NT2/D1 (cell line): ENCODE measurements at regions not wholly inside any gene's neighbourhood (a gene's known extent, or its start where the extent isn't known, plus 50 kb on each side); places are given as distances from the start of the nearest gene placed in this dataset.
"Not testable (repeated sequence)": the region's sequence is repeated elsewhere in the genome, so short reads cannot be mapped to it uniquely, and the experiment has no call there.

ENCODE experiments used
- DNase-seq: peaks from one replicate; pipeline ENCODE4 v3.0.0-alpha.2; 2011; ENCODE audit warnings: low read depth, low spot score
- H3K27me3 ChIP-seq: 2 replicates; pipeline ENCODE4 v1.6.0; 2011; ENCODE audit warnings: mild to moderate bottlenecking; ENCODE audit not compliant: insufficient read length, insufficient read depth
- H3K36me3 ChIP-seq: 2 replicates; pipeline ENCODE4 v1.6.1; 2011; ENCODE audit warnings: mild to moderate bottlenecking, low read length, mixed read lengths; ENCODE audit not compliant: insufficient read depth, insufficient read length
- H3K4me1 ChIP-seq: 2 replicates; pipeline ENCODE4 v1.5.1; 2011; ENCODE audit not compliant: insufficient read depth, insufficient read length
- H3K4me3 ChIP-seq: 2 replicates; pipeline ENCODE4 v1.5.1; 2011; ENCODE audit warnings: low read depth; ENCODE audit not compliant: insufficient read length
- H3K9ac ChIP-seq: 2 replicates; pipeline ENCODE4 v1.6.0; 2011; ENCODE audit warnings: low read depth; ENCODE audit not compliant: insufficient read length
- H3K9me3 ChIP-seq: 2 replicates; pipeline ENCODE4 v1.5.1; 2011; ENCODE audit warnings: mild to moderate bottlenecking, low read length; ENCODE audit not compliant: insufficient read depth
- SUZ12 ChIP-seq: IDR thresholded peaks from 2 replicates; pipeline ENCODE4 v1.6.1; 2011; ENCODE audit not compliant: insufficient read length, insufficient read depth; ENCODE audit errors: extremely low read depth
- YY1 ChIP-seq: IDR thresholded peaks from 2 replicates; pipeline ENCODE4 v1.6.1; 2011; ENCODE audit not compliant: insufficient read length, insufficient read depth
- ZNF274 ChIP-seq: IDR thresholded peaks from 2 replicates; pipeline ENCODE4 v1.6.1; 2011; ENCODE audit warnings: mild to moderate bottlenecking, low read depth, low read length

DNA sequence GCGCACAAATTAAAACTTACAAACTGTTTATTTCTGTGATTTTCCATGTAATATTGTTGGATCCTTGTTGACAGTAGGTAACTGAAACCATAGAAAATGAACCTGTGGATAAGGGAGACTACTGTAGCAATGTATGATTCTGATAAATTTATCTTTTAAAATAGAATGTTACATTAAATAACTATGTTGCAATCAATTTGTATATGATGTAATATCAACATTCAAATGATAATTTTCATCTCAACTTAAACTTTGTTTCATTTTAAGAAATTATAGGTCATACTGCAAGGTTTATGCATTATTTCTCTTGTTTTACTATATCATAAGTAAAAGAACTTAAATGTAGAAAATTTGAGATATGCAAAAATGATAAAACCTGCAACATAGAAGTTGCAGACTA is 718.0 kb upstream of the MBL2 start:
- no peaks in the 10 kb centered on the region for H3K4me1 ChIP-seq
- H3K9me3 ChIP-seq: peaks cover 15% of the 10 kb centered on the region; the same call in 1 of the 2 replicates
- H3K4me3 ChIP-seq: no peak overlapping the region
- H3K36me3 ChIP-seq: no peaks in the 10 kb centered on the region
- TF ChIP-seq ZNF274 (no peak), SUZ12 (no peak), YY1 (no peak)
- no peak for DNase-seq
- H3K27me3 ChIP-seq: no peaks in the 10 kb centered on the region
- no peak overlapping the region for H3K9ac ChIP-seq

DNA sequence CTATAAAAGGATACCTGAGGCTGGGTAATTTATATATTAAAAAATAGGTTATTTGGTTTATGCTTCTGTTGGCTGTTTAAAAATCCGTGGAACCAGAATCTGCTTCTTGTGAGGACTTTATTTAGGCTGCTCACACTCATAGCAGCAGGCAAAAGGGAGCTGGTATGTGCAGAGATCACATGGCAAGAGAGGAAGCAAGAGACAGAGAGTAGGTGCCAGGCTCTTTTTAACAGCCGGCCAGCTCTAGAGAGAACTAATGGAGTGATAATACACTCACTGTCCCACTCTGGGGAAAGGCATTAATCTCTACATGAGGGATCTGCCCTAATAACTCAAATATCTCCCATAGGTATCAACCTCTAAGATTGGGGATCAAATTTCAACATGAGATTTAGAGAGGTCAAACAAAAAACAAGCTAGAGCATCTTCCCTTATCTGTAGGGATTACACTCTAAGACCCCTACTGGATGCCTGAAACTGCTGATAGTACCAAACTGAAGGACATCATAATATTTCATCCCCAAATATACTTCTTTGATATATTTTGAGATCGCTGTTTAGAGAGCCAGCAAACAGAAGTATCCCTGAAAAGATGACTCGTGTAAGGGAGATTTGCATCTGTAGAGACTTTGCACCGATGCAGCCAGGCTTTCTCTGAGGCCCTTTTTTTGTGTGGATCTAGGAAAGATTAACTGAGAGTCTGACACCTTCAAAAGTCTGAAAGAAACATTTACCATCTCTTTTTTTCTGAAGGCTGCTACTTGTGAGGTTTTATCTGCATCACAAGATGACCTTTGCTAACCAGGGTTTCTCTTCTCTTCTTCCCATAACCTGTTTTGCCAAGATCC is 717.0 kb upstream of the MBL2 start:
- H3K9ac ChIP-seq: no peak overlapping the region
- TF ChIP-seq SUZ12 (no peak), ZNF274 (no peak), YY1 (no peak)
- H3K27me3 ChIP-seq: no peaks in the 10 kb centered on the region
- no peaks in the 10 kb centered on the region for H3K4me1 ChIP-seq
- DNase-seq: no peak
- peaks cover 25% of the 10 kb centered on the region for H3K9me3 ChIP-seq
- H3K4me3 ChIP-seq: no peak overlapping the region
- H3K36me3 ChIP-seq: no peaks in the 10 kb centered on the region

DNA sequence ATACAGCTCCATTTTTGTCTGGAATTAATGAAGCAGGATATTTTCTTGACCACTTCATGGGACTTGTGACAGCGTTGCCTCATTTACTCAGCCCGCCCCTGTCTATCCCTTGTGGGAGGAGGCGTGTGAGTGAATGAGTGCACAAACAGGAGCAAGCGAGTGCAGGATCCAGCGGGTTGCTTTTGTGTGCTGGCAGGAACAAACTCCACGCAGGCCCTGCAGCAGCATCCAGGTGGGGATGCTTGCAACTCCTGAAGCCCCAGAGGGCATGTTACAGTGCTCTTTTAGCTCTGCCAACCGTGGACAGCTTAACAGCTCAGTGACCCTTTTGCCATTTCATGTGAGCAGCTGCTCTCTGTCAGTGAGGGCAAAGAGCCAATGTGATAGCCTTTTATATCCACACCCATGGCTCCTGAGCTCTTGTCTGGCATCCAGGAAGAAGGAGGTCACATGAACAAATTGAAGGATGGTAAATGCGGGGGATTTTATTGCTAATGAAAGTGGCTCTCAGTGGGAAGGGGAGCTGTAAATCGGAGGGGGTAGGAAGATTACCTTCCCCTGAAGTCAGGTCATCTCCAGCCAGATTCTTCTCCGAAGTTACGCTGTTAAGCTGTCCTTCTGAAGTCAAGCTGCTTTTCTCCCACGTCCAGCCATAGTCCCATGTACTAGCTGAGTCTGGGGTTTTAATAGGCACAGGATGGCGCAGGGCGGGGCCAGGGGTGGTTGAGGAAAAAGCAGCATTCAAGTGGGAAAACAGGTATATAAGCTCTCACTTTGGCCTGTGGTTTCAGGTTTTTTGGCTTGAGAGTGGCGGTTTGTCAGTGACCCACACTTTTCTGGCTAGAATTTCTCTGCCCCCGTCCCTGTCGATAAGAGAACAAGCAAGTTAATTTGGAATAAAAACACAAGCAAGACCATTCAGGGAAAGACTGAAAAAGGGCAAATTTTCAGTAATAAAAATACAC is 714.7 kb upstream of the MBL2 start:
- no peak for TF ChIP-seq ZNF274
- TF ChIP-seq YY1: no peak
- TF ChIP-seq SUZ12: no peak
- H3K36me3 ChIP-seq: no peaks in the 10 kb centered on the region
- DNase-seq: no peak
- H3K4me3 ChIP-seq: no peak overlapping the region
- peaks cover 27% of the 10 kb centered on the region for H3K9me3 ChIP-seq
- no peak overlapping the region for H3K9ac ChIP-seq
- no peaks in the 10 kb centered on the region for H3K4me1 ChIP-seq
- H3K27me3 ChIP-seq: no peaks in the 10 kb centered on the region

DNA sequence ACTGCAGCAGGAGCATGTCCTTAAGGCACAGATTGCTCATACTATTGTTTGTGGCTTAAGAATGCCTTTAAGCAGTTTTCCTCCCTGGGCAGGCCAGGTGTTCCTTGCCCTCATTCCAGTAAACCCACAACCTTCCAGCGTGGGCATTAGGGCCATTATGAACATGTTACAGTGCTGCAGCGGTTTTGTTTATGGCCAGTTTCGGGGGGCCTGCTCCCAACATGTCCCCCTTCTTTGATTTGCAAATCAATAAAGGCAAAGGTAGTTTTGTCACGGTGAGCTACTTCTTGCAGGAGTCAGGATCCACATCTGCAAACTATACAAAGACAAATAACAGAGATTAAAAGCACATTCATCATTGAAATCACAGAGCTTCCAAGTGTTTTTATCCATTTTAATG is 712.8 kb upstream of the MBL2 start:
- H3K4me1 ChIP-seq, DNase-seq, H3K36me3 ChIP-seq, H3K4me3 ChIP-seq, H3K9ac ChIP-seq, H3K27me3 ChIP-seq: not testable (repeated sequence)
- peaks cover 27% of the 10 kb centered on the region for H3K9me3 ChIP-seq

DNA sequence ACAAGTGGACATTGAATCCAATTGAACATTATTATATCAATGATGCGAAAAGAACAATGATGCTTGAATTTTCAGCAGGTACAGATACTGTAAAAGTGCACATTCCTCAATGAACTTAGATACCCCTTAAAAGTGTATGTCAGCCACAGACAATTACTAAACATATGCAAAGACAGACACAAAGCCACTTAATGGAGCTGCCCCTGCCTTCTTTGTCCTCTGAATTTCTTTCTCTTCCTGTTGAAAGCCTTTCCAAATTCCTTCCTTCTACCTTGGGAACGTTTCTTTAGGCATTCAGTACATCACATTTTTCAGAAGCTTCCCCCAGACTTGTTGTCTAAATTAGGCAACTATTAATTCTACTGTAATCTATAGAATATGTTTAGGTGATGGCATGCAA is 706.8 kb upstream of the MBL2 start:
- peak; percentile 59 for DNase-seq
- TF ChIP-seq YY1: no peak
- no peak for TF ChIP-seq ZNF274
- TF ChIP-seq SUZ12: no peak
- no peak overlapping the region for H3K4me3 ChIP-seq

DNA sequence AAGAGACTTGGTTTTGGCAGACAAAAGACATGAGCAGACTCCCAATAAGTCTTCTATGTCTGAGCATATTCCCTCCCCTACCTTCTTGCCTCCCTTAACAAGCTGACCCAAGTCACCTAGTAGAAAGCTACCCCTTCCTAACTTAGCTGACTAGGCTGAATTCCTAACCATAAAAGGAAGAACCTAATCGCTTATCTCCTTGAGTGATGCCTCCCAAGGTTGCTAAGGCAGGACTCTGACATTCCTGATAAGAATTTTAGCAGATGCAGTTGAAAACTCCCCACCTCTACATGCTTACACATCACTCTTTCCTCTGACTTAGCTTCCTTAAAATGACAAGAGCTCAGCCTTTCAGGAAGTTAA is 704.7 kb upstream of the MBL2 start:
- no peak for DNase-seq
- no peak for TF ChIP-seq ZNF274
- Histone ChIP-seq H3K27me3 (no peaks in the 10 kb centered on the region), H3K9me3 (peaks cover 19% of the 10 kb centered on the region), H3K4me3 (no peak overlapping the region), H3K4me1 (no peaks in the 10 kb centered on the region), H3K9ac (no peak overlapping the region), H3K36me3 (no peaks in the 10 kb centered on the region)

More for the DNA sequence above, 706.8 kb upstream of the MBL2 start:
- no peak overlapping the region for H3K9ac ChIP-seq
- H3K36me3 ChIP-seq: no peaks in the 10 kb centered on the region
- no peaks in the 10 kb centered on the region for H3K27me3 ChIP-seq
- no peaks in the 10 kb centered on the region for H3K4me1 ChIP-seq
- peaks cover 19% of the 10 kb centered on the region for H3K9me3 ChIP-seq

DNA sequence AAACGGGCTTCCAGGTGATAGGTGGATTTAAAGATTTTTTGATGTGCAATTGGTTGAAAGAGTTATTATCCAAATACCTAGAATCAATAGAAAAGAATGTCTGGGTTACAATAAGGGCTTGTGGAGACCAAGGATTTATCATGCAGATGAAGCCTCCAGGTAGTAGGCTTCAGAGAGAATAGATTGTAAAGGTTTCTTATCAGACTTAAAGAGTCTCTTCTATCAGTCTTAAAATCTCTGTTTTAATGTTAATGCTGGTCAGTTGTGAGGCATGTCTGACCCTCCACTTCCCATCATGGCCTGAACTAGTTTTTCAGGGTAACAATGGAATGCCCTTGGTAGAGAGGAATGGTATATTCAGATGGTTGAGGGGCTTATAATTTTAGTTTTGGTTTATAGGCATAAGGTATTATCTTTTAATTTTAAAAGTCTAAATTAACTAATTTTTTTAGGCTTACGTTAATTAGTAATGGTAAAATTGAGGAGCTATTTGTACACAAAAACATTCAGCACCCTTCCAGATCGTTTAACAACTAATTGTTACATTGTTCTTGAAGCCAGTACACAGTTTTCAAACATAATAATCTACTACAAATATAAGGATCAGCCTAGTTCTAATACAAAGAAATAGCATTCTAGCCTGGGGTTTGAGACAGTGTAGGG is 704.2 kb upstream of the MBL2 start:
- Histone ChIP-seq H3K27me3 (no peaks in the 10 kb centered on the region), H3K4me3 (no peak overlapping the region), H3K9me3 (peaks cover 19% of the 10 kb centered on the region), H3K36me3 (no peaks in the 10 kb centered on the region), H3K4me1 (no peaks in the 10 kb centered on the region), H3K9ac (no peak overlapping the region)
- DNase-seq: no peak
- TF ChIP-seq ZNF274 (no peak), YY1 (no peak), SUZ12 (no peak)
